Testis (tissue), 2 donors: ENCODE measurements at regions not wholly inside any gene's neighbourhood (a gene's known extent, or its start where the extent isn't known, plus 50 kb on each side); places are given as distances from the start of the nearest gene placed in this dataset.

Experiments
- DNase-seq: peaks from one replicate; pipeline ENCODE4 v3.0.0-alpha.2; 2019
- H3K27ac ChIP-seq, 2 donors: fragments of 200-600 bp; sonication (generic); one replicate each; pipeline ENCODE4 v1.5.1; 2019
- H3K27me3 ChIP-seq: fragments of 200-600 bp; sonication (generic); one replicate; pipeline ENCODE4 v1.5.1; 2019
- H3K36me3 ChIP-seq: fragments of 200-600 bp; sonication (generic); one replicate; pipeline ENCODE4 v1.5.1; 2017; ENCODE audit warnings: low read depth; ENCODE audit errors: missing control alignments
- H3K4me1 ChIP-seq: fragments of 200-600 bp; sonication (generic); one replicate; pipeline ENCODE4 v1.5.1; 2019
- H3K4me3 ChIP-seq, 2 donors: fragments of 200-600 bp; sonication (generic); one replicate each; pipeline ENCODE4 v1.5.1; 2017 to 2019
- H3K9me3 ChIP-seq: fragments of 200-600 bp; sonication (generic); one replicate; pipeline ENCODE4 v1.5.1; 2017
- CTCF ChIP-seq, 3 experiments: fragments of 450-650 bp in 2 of 3; fragments of 200-600 bp in 1 of 3; sonication (generic) in 1 of 3; IDR thresholded peaks; one replicate each; pipeline ENCODE4 v1.5.1; 2016 to 2019; ENCODE audit warnings: antibody characterized with exemption in 3 of 3, mild to moderate bottlenecking in 2 of 3, moderate library complexity in 1 of 3
- POLR2A ChIP-seq: fragments of 450-650 bp; IDR thresholded peaks from one replicate; pipeline ENCODE4 v1.6.1; 2017; ENCODE audit warnings: antibody characterized with exemption, mild to moderate bottlenecking, moderate library complexity
- WGBS, 2 donors: methylation state at CpG; one replicate each; pipeline ENCODE4 v1.1.5; 2018; 5-methylcytosine and 5-hydroxymethylcytosine counted together
- intact Hi-C: fragments of 100-400 bp; cut with DNase I; formaldehyde crosslinking; loops from one replicate; pipeline ENCODE4 v1.15.1; 2023; ENCODE audit warnings: low total_unique reads

- peaks cover 15% of the 10 kb centered on the region for H3K4me1 ChIP-seq
- H3K4me3 ChIP-seq, result peak overlapping the region; percentile 68 to 82
- no peaks in the 10 kb centered on the region for H3K9me3 ChIP-seq
- TF ChIP-seq CTCF (IDR thresholded peaks at IDR 0.05), result no peak
- TF ChIP-seq POLR2A, result no peak
- 11 to 12% methylated on average over 11 of the region's 11 CpGs for WGBS, 2 donors
- no peaks in the 10 kb centered on the region for H3K36me3 ChIP-seq
- no peak for DNase-seq
- peak overlapping the region; percentile 99 to 100 for H3K27ac ChIP-seq
- intact Hi-C loops, result loop anchor here (2.0 kb wide), 1 partner anchor 109 kb away; no protein-coding TSS in a partner anchor
- no peaks in the 10 kb centered on the region for H3K27me3 ChIP-seq
Observed at GRCh38 chr1:244971552-244972216, 107.3 kb upstream of the HNRNPU start.

- no peaks in the 10 kb centered on the region for H3K9me3 ChIP-seq
- DNase-seq, result peak; percentile 94
- H3K36me3 ChIP-seq, result no peaks in the 10 kb centered on the region
- peaks cover 15% of the 10 kb centered on the region for H3K4me1 ChIP-seq
- 0 to 1% methylated on average over 24 to 63 of the region's 67 CpGs for WGBS, 2 donors
- intact Hi-C loops, result loop anchor here (2.0 kb wide), 1 partner anchor 108 kb away; no protein-coding TSS in a partner anchor
- TF ChIP-seq CTCF (IDR thresholded peaks at IDR 0.05) (peak; percentile 24 to 76 (median 42)), POLR2A (no peak)
- peak overlapping the region; percentile 68 to 82 for H3K4me3 ChIP-seq
- H3K27me3 ChIP-seq, result no peaks in the 10 kb centered on the region
- H3K27ac ChIP-seq, result peak overlapping the region; percentile 99 to 100
Observed at GRCh38 chr1:244970744-244971551, 106.6 kb upstream of the HNRNPU start.

- Histone ChIP-seq H3K9me3 (no peaks in the 10 kb centered on the region), H3K27ac (peak overlapping the region; percentile 99 to 100), H3K36me3 (no peaks in the 10 kb centered on the region), H3K4me3 (peak overlapping the region; percentile 68 to 82), H3K4me1 (peaks cover 15% of the 10 kb centered on the region), H3K27me3 (no peaks in the 10 kb centered on the region)
- TF ChIP-seq CTCF (IDR thresholded peaks at IDR 0.05), result no peak
- peak; percentile 37 for TF ChIP-seq POLR2A
- 1 to 7% methylated on average over 3 to 36 of the region's 55 CpGs for WGBS, 2 donors
- no peak for DNase-seq
- intact Hi-C loops, result loop anchor here (2.0 kb wide), 1 partner anchor 107 kb away; no protein-coding TSS in a partner anchor
Observed at GRCh38 chr1:244970236-244970743, 105.9 kb upstream of the HNRNPU start.

- H3K36me3 ChIP-seq, result no peaks in the 10 kb centered on the region
- H3K4me3 ChIP-seq, result peak overlapping the region; percentile 68 to 82
- TF ChIP-seq CTCF (IDR thresholded peaks at IDR 0.05), result no peak
- no peak for TF ChIP-seq POLR2A
- H3K27ac ChIP-seq, result peak overlapping the region; percentile 99 to 100
- H3K9me3 ChIP-seq, result no peaks in the 10 kb centered on the region
- intact Hi-C loops, result loop anchor here (2.0 kb wide), 1 partner anchor 107 kb away; no protein-coding TSS in a partner anchor
- 0 to 1% methylated on average over 32 to 54 of the region's 54 CpGs for WGBS, 2 donors
- H3K27me3 ChIP-seq, result no peaks in the 10 kb centered on the region
- DNase-seq, result peak; percentile 77
- peaks cover 15% of the 10 kb centered on the region for H3K4me1 ChIP-seq
Observed at GRCh38 chr1:244969355-244970235, 105.3 kb upstream of the HNRNPU start.
